22Rv1 (cell line): ENCODE measurements at regions not wholly inside any gene's neighbourhood (a gene's known extent, or its start where the extent isn't known, plus 50 kb on each side); places are given as distances from the start of the nearest gene placed in this dataset.
"Not testable (repeated sequence)": the region's sequence is repeated elsewhere in the genome, so short reads cannot be mapped to it uniquely, and the experiment has no call there.

Source experiments
- H3K27ac ChIP-seq: fragments of 450-650 bp; 2 replicates; pipeline ENCODE4 v1.5.1; 2017
- CTCF ChIP-seq: fragments of 450-650 bp; IDR thresholded peaks from 2 replicates; pipeline ENCODE4 v1.5.1; 2017; ENCODE audit warnings: mild to moderate bottlenecking
- ZFX ChIP-seq: fragments of 450-650 bp; IDR thresholded peaks from 2 replicates; pipeline ENCODE4 v1.6.1; 2017; ENCODE audit warnings: antibody characterized with exemption, borderline replicate concordance

DNA sequence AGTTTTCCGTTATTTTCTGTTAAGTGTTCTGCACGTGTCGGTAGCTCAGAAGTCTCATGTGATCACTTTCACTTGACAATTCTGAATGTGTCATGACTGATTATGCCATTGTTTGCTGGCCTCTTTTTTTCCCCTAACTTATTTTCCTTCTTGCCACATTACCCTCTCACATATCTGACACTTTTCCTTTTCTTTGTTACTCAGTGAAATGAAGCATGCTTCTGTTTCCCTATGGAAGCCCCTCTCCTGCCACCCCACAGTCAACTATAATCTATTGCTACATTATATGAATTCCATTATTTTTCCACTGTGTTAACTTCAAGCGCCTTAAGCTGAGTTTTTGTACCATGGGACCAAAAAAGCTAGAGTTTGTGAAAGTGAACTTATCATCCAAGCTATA is 531.6 kb upstream of the HS3ST5 start:
- TF ChIP-seq CTCF (no peak), ZFX (no peak)
- no peak overlapping the region for H3K27ac ChIP-seq

DNA sequence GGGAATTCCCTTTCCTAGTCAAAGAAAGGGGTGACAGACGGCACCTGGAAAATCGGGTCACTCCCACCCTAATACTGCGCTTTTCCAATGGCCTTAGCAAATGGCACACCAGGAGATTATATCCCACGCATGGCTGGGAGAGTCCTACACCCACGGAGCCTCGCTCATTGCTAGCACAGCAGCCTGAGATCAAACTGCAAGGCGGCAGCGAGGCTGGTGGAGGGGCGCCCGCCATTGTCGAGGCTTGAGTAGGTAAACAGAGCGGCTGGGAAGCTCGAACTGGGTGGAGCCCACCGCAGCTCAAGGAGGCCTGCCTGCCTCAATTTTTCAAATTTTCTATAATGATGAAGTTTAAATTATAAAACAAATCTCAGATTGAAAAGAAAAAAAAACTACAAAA is 522.7 kb upstream of the HS3ST5 start:
- not testable (repeated sequence) for H3K27ac ChIP-seq

- no peak overlapping the region for H3K27ac ChIP-seq
- TF ChIP-seq CTCF (no peak), ZFX (no peak)
Measured at GRCh38 chr6:114863610-114864009, 520.8 kb upstream of the HS3ST5 start.

GRCh38 chr6:114862819-114863218 is 520.0 kb upstream of the HS3ST5 start:
- no peak overlapping the region for H3K27ac ChIP-seq
- TF ChIP-seq CTCF = no peak
- no peak for TF ChIP-seq ZFX

GRCh38 chr6:114862064-114862463 is 519.2 kb upstream of the HS3ST5 start:
- no peak overlapping the region for H3K27ac ChIP-seq

GRCh38 chr6:114844359-114844758 is 501.5 kb upstream of the HS3ST5 start:
- no peak for TF ChIP-seq CTCF
- H3K27ac ChIP-seq = no peak overlapping the region

More at GRCh38 chr6:114862064-114862463, 519.2 kb upstream of the HS3ST5 start:
- TF ChIP-seq ZFX (no peak), CTCF (no peak)

DNA sequence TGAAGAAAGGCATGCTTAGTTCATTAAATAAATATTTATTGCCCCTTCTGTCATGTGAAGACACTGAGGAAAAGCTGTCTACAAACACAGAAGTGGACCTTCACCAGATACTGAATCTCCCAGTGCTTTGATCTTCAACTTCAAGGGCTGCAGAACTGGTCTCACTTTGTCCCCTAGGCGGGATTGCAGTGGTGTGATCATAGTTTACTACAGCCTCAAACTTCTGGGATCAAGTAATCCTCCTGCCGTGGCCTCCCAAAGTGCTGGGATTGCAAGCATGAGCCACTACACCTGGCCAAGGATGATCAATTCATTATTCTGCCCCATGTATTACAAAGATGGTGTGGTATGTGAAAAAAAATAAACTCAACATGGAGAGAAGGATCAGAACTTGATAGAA is 496.2 kb upstream of the HS3ST5 start:
- TF ChIP-seq ZFX (no peak), CTCF (no peak)
- no peak overlapping the region for H3K27ac ChIP-seq

- no peak for TF ChIP-seq ZFX
- no peak for TF ChIP-seq CTCF
- no peak overlapping the region for H3K27ac ChIP-seq
Measured at GRCh38 chr6:114833211-114833610, 490.4 kb upstream of the HS3ST5 start.
